NCI-H1436 (cell line): ENCODE measurements at regions not wholly inside any gene's neighbourhood (a gene's known extent, or its start where the extent isn't known, plus 50 kb on each side); places are given as distances from the start of the nearest gene placed in this dataset.

ENCODE experiments used
- DNase-seq: peaks from one replicate; lab custom pipeline; 2025; lab: John Stamatoyannopoulos, UW

GRCh38 chr6:140108167-140108566 lies 733.7 kb upstream of the CITED2 start:
- no peak for DNase-seq

GRCh38 chr6:140107216-140107615 lies 732.8 kb upstream of the CITED2 start:
- DNase-seq, result no peak

GRCh38 chr6:140105857-140106256 lies 731.4 kb upstream of the CITED2 start:
- peak; percentile 2 for DNase-seq

GRCh38 chr6:140105241-140105640 lies 730.8 kb upstream of the CITED2 start:
- DNase-seq, result no peak

GRCh38 chr6:140101818-140102217 lies 727.4 kb upstream of the CITED2 start:
- no peak for DNase-seq

- no peak for DNase-seq
These were observed 726.9 kb upstream of the CITED2 start for GRCh38 chr6:140101367-140101766.

- DNase-seq, result no peak
These were observed 721.1 kb upstream of the CITED2 start for GRCh38 chr6:140095532-140095931.

- DNase-seq, result no peak
These were observed 717.4 kb upstream of the CITED2 start for GRCh38 chr6:140091895-140092294.

- DNase-seq, result no peak
These were observed 716.4 kb upstream of the CITED2 start for GRCh38 chr6:140090871-140091270.

GRCh38 chr6:140083375-140083774 lies 708.9 kb upstream of the CITED2 start:
- DNase-seq, result no peak

- DNase-seq, result no peak
These were observed 708.4 kb upstream of the CITED2 start for GRCh38 chr6:140082867-140083297.

GRCh38 chr6:140079328-140079727 lies 704.9 kb upstream of the CITED2 start:
- no peak for DNase-seq

- DNase-seq, result no peak
These were observed 704.2 kb upstream of the CITED2 start for GRCh38 chr6:140078561-140079125.

- DNase-seq, result no peak
These were observed 703.5 kb upstream of the CITED2 start for GRCh38 chr6:140077827-140078560.

- no peak for DNase-seq
These were observed 701.7 kb upstream of the CITED2 start for GRCh38 chr6:140076105-140076504.

- no peak for DNase-seq
These were observed 699.0 kb upstream of the CITED2 start for GRCh38 chr6:140073456-140073855.

- DNase-seq, result no peak
These were observed 697.2 kb upstream of the CITED2 start for GRCh38 chr6:140071601-140072062.

- DNase-seq, result no peak
These were observed 696.5 kb upstream of the CITED2 start for GRCh38 chr6:140070846-140071473.

- no peak for DNase-seq
These were observed 695.1 kb upstream of the CITED2 start for GRCh38 chr6:140069576-140069975.

GRCh38 chr6:140068801-140069200 lies 694.4 kb upstream of the CITED2 start:
- no peak for DNase-seq

- DNase-seq, result no peak
These were observed 689.9 kb upstream of the CITED2 start for GRCh38 chr6:140064366-140064765.

GRCh38 chr6:140063021-140063399 lies 688.6 kb upstream of the CITED2 start:
- DNase-seq, result no peak
